HG02885 (cell line): ENCODE measurements at regions not wholly inside any gene's neighbourhood (a gene's known extent, or its start where the extent isn't known, plus 50 kb on each side); places are given as distances from the start of the nearest gene placed in this dataset.

Experiments used
- ATAC-seq: cut with Tn5 transposase; IDR thresholded peaks from one replicate; pipeline ENCODE4 v1.9.1; 2021; ENCODE audit warnings: mild to moderate bottlenecking; ENCODE audit not compliant: unreplicated experiment, poor library complexity

DNA sequence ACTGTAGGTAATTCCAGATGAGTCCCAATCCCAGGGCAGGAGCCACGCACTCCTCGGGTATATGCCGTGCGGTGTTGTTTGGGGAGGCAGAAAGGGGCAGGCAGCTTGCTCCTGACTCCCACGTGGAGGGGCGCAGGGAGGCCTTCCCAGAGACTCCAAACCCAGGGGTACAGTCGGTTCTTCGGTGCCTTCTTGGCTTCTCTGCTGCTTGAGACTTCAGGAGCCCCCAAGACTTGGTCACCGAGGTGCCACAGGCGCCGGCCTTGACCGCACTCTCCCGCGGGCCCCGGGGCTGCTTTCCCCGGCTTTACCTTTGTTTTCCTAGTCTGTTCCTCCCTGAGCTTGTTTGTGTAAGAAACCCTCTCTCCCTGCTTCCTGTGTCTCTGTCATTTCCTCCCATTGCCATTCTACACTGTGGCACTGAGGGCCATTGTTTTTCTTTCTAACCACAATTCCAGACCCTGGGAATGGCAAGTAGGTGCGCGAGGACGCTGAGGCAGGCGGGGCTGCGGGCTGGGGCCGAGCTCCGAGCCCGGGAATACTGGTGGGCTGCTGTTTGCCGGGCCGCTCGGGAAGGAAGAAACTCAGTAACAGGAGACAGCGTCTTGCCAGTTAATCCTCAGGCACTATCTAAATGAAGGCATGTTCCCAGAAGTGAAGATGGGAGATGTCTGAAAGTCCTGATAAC lies 215.6 kb upstream of the HEY2 start:
- no peak for ATAC-seq

DNA sequence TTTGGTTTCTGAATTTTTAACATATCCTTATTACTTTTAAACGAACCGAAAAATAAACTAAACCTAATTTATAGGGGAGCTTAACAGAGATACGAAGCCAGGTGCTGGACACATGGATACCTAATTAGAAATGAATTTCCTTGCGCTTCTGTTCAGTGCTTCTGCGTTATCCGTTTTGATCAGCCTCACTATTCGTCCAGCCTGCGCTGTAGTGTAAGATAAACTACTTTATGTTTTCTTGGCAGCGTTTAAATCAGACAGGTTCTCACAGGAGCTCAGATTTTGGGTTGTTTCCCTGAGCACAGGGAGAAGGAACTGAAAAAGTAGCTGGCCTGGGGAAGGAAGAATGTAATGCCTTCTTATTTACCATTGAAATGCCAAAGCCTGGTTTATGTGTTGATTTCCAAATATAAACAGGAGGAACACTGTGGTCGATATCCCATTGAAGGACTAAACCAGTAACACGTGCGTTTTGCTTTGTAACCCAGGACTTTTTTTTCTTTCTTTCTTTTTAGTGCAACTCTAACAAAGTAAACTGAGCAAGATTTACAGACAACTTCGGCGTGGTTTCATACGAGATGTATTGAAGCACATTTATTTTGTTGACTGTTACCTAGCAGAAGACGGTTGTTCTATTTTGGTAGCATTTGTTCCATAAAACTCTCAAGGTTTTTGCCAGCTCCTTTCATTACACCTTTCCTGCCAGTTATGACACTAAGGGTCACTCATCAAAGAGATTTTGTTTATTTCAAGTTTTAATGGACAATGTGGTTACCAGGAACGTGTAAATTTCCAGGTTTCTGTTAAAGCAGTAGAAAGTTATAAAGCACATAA lies 214.8 kb upstream of the HEY2 start:
- ATAC-seq = no peak

DNA sequence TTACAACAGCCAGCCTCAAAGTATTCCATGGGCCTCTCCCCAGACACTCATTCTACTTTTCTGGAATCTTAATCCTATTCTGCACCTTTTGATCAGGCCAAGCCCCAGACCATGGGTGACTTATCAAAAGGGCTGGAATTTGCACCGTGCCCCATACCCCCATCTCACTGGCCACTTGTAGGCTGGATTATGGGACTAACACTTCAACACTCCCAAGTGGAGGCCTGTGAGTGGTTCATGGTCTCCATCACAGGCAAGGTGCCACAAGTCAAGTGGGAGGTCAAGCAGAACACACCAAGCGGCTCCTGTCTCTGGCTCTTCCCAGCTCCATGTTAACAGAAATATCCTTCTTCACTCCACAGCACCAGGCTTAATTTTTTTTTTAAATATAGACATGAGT lies 212.3 kb upstream of the HEY2 start:
- ATAC-seq = no peak

DNA sequence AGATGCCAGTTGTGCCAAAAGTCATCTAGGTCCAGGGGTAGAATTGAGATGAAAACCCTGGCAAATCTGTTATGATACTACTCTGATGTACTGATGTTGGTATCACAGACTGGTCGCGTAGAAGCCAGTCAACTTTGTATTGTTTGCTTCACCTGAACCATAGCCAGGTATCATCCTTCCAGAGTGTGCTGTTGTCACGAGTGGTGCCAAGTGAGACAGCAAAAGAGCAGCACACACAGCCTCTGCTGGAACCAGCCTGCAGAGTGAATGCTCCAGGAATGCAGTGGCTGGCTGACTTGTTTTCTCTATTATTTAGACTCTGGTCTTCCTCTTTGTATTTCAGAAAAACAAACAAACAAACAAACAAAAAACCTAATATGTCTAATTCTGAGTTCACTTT lies 209.5 kb upstream of the HEY2 start:
- no peak for ATAC-seq

DNA sequence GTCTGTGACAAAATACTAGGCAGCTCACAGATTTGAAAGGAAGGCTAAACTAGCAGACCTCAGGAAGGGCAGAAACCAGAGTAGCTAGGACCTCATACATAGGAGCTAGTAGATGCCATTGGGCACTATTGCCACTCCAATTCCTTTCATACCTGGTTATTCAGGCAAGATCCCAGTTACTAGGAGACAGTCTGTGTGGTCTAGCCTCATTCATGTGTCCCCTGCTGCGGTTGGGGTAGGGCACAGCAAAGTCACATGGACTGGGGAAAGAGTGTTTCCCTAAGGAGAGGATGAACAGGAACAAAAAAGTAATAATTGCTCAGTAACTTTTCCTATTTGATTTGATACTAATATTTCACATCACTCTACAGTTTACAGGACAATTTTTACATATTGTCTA lies 204.6 kb upstream of the HEY2 start:
- ATAC-seq = no peak

DNA sequence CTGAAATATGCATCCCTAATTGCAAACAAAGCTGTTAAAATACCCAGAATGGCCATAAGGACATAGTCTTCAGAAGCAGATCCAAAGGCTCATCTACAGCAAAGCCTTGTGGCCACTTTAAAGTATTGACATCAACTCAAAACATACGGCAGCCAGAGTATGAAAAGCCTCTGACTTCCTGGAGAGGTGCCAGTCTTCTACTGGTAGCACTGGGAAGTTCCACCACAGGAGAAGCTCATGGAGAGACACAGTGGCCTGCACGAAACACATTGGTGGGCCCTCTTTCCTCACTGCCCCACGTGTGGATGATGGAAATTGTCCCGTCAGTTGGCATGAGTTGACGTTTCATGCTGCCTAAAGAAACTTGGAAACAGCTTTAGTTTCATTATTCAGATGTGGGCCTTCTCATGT lies 202.6 kb upstream of the HEY2 start:
- no peak for ATAC-seq

DNA sequence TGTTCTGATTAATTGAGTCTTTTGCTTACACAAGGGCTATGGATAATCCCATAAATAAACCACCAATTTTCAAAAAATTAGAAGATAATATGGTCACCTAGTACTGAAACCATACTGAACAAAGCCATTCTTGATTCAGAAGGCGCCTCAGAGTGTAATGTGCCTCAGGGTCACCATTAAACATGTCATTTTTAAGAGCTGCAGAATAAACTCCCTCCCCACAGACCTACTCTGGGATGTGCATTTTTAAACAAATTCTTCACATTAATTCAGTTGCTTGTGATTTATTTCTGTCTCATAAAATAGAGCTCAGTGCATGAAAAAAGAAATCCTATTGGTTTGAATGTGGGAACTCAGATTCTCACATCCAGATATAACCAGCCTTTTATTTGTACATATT lies 202.1 kb upstream of the HEY2 start:
- ATAC-seq = no peak

DNA sequence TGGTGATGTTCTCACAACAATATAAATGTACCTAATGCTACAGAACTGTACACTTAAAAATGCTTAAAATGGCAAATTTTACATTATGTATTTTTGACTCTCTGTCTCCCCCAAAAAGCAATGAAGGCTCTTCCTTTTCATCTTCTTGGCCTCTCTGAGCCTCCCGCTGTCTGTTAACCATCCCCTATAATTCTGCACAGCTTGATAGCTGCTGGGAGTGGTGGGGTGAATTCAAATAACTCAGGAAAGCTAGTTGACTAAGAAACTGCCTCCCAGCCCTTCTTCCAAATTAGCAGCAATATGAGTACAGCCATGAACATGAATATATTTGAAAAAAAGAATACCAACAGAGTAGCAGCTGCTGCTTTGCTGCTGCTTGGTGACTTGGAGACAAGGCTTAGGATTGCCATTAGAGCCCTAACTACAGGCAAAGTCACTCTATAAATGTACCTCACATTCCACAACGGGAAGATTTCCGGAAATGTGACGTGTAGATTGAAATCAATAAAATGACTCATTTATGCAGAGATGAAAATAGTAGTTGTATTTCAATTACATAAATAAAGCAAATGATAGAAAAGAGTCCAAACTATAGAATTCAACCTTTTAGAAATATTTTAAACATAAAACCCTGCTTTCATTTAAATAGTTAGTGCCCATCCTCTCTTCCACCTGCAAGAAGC lies 200.1 kb upstream of the HEY2 start:
- no peak for ATAC-seq

DNA sequence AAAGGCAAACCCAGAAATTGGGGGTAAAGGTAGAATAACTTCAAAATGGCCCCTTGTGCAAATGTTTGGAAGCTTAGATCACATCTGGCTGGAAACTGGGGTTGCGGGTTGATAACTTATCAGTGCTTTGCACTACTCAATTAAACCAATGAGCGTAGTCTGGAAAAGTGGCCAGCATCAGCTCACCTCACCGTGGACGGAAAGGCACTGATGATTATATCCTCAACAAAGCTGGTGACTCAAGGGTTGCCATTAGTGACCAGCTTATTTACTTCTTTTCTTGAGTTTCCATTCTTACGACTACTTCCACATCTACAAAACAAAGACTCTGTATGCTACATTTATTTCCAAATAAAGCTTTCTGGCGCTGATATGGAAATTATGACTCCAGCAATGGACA lies 198.5 kb upstream of the HEY2 start:
- no peak for ATAC-seq

DNA sequence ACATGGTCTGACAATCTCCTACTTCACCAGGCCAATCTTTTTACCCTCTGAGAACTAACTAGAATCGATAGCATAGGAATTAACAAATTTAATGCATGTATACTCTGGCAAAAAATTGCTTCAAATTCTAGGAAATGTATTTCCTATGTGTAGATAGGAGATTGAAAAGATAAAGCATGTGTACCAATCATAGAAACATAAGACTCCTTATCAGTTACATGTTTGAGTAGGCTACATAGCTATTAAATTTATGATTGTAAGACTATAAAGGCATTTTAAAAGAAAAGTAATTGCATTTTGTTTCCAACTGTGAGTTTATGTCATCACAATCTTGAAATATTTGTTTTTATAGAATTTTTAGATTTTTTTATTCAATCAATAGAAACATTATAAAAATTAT lies 196.6 kb upstream of the HEY2 start:
- no peak for ATAC-seq

DNA sequence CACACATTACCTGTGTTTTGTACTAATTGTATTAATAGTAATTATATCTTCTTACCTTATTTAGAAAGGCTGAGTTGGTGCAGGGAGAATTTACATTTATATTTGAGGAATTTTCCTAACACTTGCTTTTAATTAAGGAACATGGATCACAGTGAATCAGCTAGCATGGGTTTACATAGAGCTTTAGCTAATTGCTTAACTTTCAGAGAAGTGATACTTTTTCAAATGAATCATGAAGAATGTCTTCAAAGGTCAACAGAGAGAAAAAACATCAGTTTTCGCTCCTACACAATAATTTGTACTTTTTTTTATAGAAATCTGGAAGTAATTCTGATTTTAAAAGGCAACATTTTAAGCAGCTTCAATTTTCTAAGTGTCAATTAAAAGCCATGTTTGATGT lies 195.0 kb upstream of the HEY2 start:
- no peak for ATAC-seq

DNA sequence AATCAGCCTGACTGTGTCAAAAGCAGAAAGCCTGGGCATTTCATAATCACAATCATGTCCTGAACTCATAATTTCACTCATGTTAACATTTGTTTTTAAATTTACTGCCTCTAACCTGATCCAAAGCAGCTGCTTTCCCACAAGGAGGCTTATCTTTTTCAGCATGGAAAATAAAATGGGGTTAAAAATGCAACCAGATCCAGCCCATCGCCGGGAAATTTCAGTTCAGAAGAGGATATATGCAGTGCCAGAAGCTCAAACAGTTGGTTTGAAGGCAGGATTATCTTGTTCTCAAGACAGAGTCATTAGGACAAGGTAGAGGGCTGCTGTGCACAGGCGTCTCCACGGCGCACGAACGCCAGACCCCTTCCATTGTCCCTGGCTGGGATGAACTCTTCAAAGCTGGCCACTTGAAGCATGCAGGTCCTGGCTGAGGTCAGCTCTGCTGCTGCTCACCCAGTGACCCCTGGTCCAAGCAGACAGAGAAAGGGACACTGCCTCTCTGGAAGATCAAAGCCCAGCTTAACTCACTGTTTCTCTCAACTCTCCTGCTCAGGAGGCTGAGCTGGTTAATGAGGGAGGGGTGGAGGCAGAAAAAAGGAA lies 191.1 kb upstream of the HEY2 start:
- no peak for ATAC-seq

DNA sequence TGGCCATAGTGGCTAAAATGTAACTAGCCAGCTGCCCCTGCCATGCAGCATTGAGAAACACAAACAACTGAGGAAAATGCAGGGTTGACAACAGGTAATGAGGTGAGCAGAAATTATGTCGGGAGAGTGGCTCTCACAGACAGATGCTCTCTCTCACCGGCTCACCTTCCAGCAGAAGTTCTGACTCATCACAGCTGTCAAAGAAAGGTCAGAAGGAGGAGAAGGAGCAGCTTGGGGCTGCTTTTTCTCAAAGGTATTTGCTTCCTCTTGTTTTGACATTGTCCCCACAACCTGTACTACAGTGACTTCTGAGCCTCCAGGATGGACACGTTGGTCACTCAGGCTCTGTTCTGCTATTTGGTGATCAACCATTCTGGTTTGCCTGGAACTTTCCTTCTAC lies 190.5 kb upstream of the HEY2 start:
- no peak for ATAC-seq

DNA sequence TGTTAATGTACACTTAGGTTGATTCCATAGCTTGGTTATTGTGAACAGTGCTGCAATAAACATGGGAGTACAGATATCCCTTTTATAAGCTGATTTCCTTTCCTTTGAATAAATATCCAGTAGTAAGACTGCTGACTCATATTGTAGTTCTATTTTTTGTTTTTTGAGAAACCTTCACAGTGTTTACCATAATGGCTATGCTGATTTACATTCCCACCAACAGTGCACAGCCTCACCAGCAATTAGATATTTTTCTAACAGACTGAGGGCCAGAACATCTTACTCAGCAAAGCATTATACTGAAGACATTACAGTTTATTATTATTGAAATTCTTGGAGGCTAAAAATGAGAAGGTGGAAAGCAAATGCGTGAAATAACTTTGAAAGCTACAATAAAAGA lies 187.3 kb upstream of the HEY2 start:
- ATAC-seq = no peak

DNA sequence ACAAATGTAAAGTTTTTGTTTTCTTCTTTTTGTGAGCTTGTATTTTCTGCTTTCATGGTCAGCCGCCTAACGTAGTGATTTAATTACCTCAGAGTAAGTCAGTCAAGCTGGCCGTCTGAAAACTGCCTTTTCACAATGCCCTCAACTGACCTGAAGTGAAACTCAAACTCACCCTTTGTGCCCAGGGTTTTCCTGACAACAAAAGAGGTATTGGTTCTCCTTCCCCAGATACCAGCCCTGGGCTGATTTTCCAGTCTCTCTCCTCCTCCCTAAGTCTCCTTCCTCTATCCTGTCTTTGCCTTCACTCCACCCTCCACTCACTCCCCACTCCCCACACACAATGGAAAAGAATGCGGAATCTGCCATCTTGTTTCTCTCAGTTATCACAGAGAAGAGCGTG lies 184.5 kb upstream of the HEY2 start:
- no peak for ATAC-seq

DNA sequence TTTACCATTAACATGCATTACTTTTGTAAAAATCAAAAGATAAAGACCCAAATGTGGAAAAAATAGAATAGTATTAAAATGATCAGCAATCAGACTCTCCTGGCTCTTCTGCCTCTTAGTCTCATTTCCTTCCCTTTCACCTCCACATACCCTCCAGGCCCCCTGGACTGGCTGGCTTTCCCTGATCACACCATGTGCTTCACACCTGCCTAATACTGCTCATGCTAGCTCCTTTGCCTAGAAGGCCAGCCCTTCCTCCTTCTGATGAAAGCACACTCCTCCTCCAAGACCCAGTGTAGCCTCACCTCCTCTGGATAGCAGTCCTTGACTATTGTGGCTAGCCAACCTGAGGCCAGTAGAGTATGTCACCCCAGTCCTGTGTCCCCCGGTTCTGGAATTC lies 182.0 kb upstream of the HEY2 start:
- no peak for ATAC-seq

DNA sequence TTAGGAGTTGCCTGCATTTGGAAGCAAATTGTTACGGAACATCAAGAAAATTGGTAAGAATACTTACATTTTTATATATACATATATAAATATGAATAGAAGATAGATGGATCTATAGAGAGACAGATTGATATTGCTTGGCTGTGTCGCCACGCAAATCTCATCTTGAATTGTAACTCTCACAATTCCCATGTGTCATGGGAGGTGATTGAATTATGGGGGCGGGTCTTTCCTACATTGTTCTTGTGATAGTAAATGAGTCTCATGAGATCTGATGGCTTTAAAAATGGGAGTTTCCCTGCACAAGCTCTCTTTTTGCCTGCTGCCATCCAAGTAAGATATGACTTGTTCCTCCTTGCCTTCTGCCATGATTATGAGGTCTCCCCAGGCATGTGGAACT lies 180.8 kb upstream of the HEY2 start:
- no peak for ATAC-seq

DNA sequence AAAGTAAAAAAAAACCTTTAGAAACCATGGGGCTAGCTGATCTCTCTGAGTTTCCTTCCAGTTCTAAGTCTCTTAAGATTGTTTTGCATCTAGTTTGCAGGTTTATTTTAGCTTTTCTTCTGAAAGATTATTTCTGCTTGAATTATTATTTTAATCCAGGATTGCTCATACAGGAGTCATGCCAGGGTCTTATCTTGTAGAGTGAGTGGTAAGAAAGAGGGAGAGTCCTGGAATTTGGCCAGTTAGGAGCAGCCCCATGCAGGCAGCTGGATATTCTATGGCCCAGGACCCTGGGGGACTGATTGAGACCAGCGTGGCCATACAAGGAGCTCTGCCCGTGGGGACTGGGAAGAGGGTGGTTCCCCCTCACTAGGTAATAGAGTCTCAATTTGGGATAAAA lies 178.9 kb upstream of the HEY2 start:
- no peak for ATAC-seq

DNA sequence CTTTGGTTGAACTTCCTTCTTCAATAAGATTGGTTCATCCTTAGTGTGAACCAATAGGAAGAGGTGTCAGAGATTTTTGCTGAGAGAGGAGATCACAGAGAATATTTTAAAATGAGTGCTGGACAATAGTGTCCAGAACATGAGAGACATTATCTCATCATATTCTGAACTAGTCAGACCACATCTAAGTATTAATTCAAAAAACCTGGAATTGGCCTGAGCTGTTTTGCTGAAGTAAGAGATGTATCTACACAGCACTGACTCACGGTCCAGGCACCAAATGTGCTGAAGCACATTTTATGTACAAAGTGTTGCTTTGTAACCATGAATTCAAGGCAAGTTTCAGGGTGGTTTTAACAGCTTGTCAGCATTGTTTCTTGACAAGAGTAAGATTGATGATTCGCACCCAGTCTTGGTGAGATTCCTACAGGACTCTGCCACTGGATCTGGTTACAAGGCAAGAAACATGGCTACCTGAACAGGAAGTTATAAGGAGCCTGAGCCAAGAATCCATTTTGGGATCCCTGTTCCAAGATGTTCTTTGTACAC lies 178.2 kb upstream of the HEY2 start:
- ATAC-seq = no peak

DNA sequence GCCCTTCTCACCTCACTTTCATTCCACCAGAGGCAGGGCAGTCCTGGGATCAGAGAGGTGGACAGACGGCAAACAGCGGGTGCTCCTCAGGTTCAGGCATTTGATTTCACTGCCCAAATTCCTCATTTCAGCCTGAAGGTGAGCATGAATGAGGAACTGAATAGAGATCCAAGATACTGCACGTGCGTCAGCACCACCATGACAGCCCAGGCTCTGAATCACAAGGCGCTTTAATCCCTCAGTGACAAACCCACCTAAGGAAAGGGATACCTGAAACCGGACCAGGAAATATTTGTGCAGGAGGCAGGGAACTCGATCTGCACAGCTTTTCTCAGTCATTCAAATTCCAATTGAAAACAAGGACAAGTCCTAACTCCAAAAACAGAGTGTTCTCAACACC lies 174.8 kb upstream of the HEY2 start:
- ATAC-seq = no peak

DNA sequence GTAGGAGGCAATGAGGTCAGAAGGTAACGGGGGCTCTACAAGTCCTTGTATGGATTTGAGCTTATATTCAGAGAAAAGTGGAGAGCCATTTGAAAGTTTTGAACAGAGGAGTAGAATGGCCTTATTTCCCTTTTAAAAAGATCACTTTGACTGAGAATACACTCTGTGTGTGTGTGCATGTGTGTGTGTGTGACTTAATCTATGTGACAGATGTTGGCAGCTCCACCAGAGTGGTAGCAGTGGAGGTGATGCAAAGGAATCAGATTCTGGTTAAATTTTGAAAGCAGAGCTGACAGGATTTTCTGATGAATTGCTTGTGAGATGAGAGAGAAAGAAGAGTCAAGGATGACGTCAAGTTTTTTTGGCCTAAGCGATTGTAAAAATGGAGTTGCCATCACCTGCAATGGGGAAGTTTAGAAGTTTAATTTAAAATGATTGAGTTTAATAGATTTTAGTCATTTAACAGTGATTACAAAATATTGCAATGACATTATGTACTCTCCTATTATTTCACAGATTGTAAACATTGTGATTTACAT lies 172.2 kb upstream of the HEY2 start:
- no peak for ATAC-seq
